ENCODE measurements at regions not wholly inside any gene's neighbourhood (a gene's known extent, or its start where the extent isn't known, plus 50 kb on each side); places are given as distances from the start of the nearest gene placed in this dataset.
A peak's percentile ranks its signal among the peaks of the same experiment; 100 is the strongest.
"Not testable (repeated sequence)": the region's sequence is repeated elsewhere in the genome, so short reads cannot be mapped to it uniquely, and the experiment has no call there.

GRCh38 chrX:26851981-26852380, 611.2 kb downstream of the PPP4R3C start:
- peak; percentile 30 for DNase-seq

GRCh38 chrX:26848511-26848910, 614.6 kb downstream of the PPP4R3C start:
- no peak for DNase-seq

- DNase-seq: no peak
Measured at GRCh38 chrX:26845056-26845455, 618.1 kb downstream of the PPP4R3C start.

- no peak for DNase-seq
Measured at GRCh38 chrX:26822448-26822847, 606.5 kb downstream of the MAGEB5 start.

GRCh38 chrX:26789751-26790150, 573.8 kb downstream of the MAGEB5 start:
- DNase-seq: no peak

GRCh38 chrX:26788402-26788998, 572.5 kb downstream of the MAGEB5 start:
- DNase-seq: no peak

- DNase-seq: peak; percentile 52
Measured at GRCh38 chrX:26783512-26784225, 567.7 kb downstream of the MAGEB5 start.

GRCh38 chrX:26778320-26778888, 562.4 kb downstream of the MAGEB5 start:
- no peak for DNase-seq

- DNase-seq: no peak
Measured at GRCh38 chrX:26762253-26762652, 546.3 kb downstream of the MAGEB5 start.

GRCh38 chrX:26755760-26756159, 539.8 kb downstream of the MAGEB5 start:
- DNase-seq: not testable (repeated sequence)

- DNase-seq: no peak
Measured at GRCh38 chrX:26747877-26748276, 531.9 kb downstream of the MAGEB5 start.

- DNase-seq: no peak
Measured at GRCh38 chrX:26722666-26723428, 506.9 kb downstream of the MAGEB5 start.

GRCh38 chrX:26672571-26672970, 456.6 kb downstream of the MAGEB5 start:
- no peak for DNase-seq

GRCh38 chrX:26670521-26670920, 454.6 kb downstream of the MAGEB5 start:
- no peak for DNase-seq

- no peak for DNase-seq
Measured at GRCh38 chrX:26664919-26665318, 448.9 kb downstream of the MAGEB5 start.

- DNase-seq: no peak
Measured at GRCh38 chrX:26653050-26653449, 437.1 kb downstream of the MAGEB5 start.

GRCh38 chrX:26651755-26652154, 435.8 kb downstream of the MAGEB5 start:
- DNase-seq: no peak

- DNase-seq: no peak
Measured at GRCh38 chrX:26649534-26649933, 433.6 kb downstream of the MAGEB5 start.

GRCh38 chrX:26631385-26631784, 415.4 kb downstream of the MAGEB5 start:
- DNase-seq: no peak

GRCh38 chrX:26613956-26614355, 398.0 kb downstream of the MAGEB5 start:
- DNase-seq: no peak

- DNase-seq: no peak
Measured at GRCh38 chrX:26606971-26607370, 391.0 kb downstream of the MAGEB5 start.

GRCh38 chrX:26597981-26598380, 382.0 kb downstream of the MAGEB5 start:
- DNase-seq: peak; percentile 1

GRCh38 chrX:26590849-26591248, 374.9 kb downstream of the MAGEB5 start:
- no peak for DNase-seq

GRCh38 chrX:26586570-26586969, 370.6 kb downstream of the MAGEB5 start:
- DNase-seq: no peak
